ENCODE measurements at regions not wholly inside any gene's neighbourhood (a gene's known extent, or its start where the extent isn't known, plus 50 kb on each side); places are given as distances from the start of the nearest gene placed in this dataset.

DNA sequence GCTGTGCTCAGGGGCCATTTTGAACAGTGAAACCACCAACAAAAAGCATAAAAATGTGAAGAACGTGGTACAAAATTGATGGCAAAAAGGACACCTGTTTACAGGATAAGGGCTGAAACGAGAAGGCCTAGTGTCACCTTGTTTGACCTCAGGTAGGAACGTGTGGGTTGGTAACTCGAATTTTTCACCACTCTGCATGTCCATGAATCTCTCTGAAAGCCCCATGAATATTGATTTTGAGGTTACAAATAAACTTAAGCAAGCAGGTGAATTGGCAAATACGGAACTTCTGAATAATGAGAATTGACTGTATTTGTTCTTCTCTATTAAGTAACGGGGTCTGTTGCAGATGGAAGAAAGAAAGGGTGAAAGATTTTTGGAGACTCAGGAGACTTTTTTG lies 59.6 kb upstream of the EDN1 start:
- TF ChIP-seq CTCF (IDR thresholded peaks at IDR 0.05 in 8 of 11, conservative IDR thresholded peaks at IDR 0.05 in 3 of 11) (no peak), POLR2A (IDR thresholded peaks at IDR 0.05) (no peak)
